RWPE2 (cell line): ENCODE measurements at regions not wholly inside any gene's neighbourhood (a gene's known extent, or its start where the extent isn't known, plus 50 kb on each side); places are given as distances from the start of the nearest gene placed in this dataset.

Source experiments
- ATAC-seq: fragments of 200-7000 bp; cut with Tn5 transposase; 3 replicates; pipeline ENCODE4 v1.9.1; 2021; ENCODE audit warnings: low read depth
- DNase-seq: peaks from one replicate; pipeline ENCODE4 v3.0.0-alpha.2; 2020; ENCODE audit warnings: low spot score
- H3K27ac ChIP-seq: fragments of 450-650 bp; 2 replicates; pipeline ENCODE4 v1.5.1; 2017; ENCODE audit warnings: mild to moderate bottlenecking; ENCODE audit not compliant: poor library complexity, severe bottlenecking
- H3K27me3 ChIP-seq: fragments of 250-450 bp; sonication (Bioruptor Pico); 2 replicates; pipeline ENCODE4 v1.5.1; 2021; ENCODE audit warnings: mild to moderate bottlenecking, moderate library complexity; ENCODE audit not compliant: insufficient read depth, poor library complexity, severe bottlenecking
- H3K36me3 ChIP-seq: fragments of 250-450 bp; sonication (Bioruptor Pico); 2 replicates; pipeline ENCODE4 v1.5.1; 2020; ENCODE audit warnings: low read depth, mild to moderate bottlenecking, moderate library complexity
- H3K4me1 ChIP-seq: fragments of 250-450 bp; sonication (Bioruptor Pico); 2 replicates; pipeline ENCODE4 v1.5.1; 2021; ENCODE audit warnings: mild to moderate bottlenecking, moderate library complexity; ENCODE audit not compliant: insufficient read depth, poor library complexity, severe bottlenecking
- H3K4me3 ChIP-seq: fragments of 250-450 bp; sonication (Bioruptor Pico); 2 replicates; pipeline ENCODE4 v1.5.1; 2021; ENCODE audit warnings: mild to moderate bottlenecking, moderate library complexity; ENCODE audit not compliant: severe bottlenecking
- H3K9me3 ChIP-seq: fragments of 250-450 bp; sonication (Bioruptor Pico); 2 replicates; pipeline ENCODE4 v1.5.1; 2021; ENCODE audit warnings: mild to moderate bottlenecking, moderate library complexity; ENCODE audit not compliant: severe bottlenecking
- CTCF ChIP-seq: fragments of 450-650 bp; IDR thresholded peaks from one replicate; pipeline ENCODE4 v1.5.1; 2017; ENCODE audit warnings: mild to moderate bottlenecking, moderate library complexity; ENCODE audit not compliant: poor library complexity, severe bottlenecking

- H3K27me3 ChIP-seq, result no peaks in the 10 kb centered on the region
- H3K9me3 ChIP-seq, result no peaks in the 10 kb centered on the region
- DNase-seq (no peak), ATAC-seq (no peak)
- H3K27ac ChIP-seq, result no peak overlapping the region
- no peak overlapping the region for H3K4me3 ChIP-seq
- H3K4me1 ChIP-seq, result no peaks in the 10 kb centered on the region
- H3K36me3 ChIP-seq, result no peaks in the 10 kb centered on the region
- TF ChIP-seq CTCF, result no peak
Observed at GRCh38 chr2:236887953-236888793, 197.5 kb upstream of the COPS8 start.

GRCh38 chr2:236888794-236889780, 196.6 kb upstream of the COPS8 start:
- DNase-seq, result no peak
- Histone ChIP-seq H3K27me3 (no peaks in the 10 kb centered on the region), H3K4me1 (no peaks in the 10 kb centered on the region), H3K4me3 (no peak overlapping the region), H3K36me3 (no peaks in the 10 kb centered on the region), H3K27ac (no peak overlapping the region), H3K9me3 (no peaks in the 10 kb centered on the region)
- no peak for ATAC-seq
- TF ChIP-seq CTCF, result no peak

DNA sequence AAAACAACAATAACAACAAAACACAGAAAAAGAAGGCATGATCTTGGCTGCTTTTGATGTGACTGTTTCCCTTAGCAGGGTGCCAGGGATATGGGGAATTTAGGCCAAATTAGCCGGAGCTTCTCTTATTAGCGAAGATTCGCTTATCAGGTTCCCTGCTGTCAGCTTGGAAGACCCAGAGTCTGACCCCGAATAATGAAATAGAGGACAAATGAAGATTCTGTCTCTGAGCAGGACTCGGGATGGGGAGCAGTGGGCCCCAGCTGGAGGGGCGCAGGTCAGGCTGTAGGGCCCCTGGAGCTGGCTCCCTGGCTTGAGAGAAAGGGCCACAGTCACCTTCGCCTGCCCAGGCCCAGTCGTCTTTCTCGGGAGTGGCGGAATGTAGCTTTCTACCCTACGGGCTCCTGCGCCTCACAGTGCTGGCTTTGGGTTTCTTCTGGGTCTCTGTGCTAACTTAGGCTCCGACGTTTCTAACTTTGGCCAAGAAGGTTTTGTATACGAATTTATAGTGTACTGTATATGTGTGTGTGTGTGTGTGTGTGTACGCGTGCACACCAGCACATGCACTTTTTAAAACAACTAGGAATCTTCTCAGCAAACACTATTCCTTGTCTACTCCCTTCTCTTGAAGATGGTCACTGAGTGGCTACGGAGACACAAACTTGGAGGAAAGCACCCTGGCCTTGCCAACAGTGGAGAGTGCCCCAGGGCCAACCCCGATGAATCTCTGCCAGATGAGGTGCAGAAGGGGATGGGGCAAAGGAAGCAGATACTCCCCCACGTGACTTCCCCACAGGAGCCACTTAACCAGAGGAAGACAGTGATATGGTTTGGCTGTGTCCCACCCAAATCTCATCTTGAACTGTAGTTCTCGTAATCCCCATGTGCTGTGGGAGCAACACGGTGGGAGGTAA, 195.6 kb upstream of the COPS8 start:
- DNase-seq (no peak), ATAC-seq (no peak)
- Histone ChIP-seq H3K9me3 (no peaks in the 10 kb centered on the region), H3K4me1 (no peaks in the 10 kb centered on the region), H3K36me3 (no peaks in the 10 kb centered on the region), H3K27ac (no peak overlapping the region), H3K27me3 (no peaks in the 10 kb centered on the region), H3K4me3 (no peak overlapping the region)
- no peak for TF ChIP-seq CTCF

DNA sequence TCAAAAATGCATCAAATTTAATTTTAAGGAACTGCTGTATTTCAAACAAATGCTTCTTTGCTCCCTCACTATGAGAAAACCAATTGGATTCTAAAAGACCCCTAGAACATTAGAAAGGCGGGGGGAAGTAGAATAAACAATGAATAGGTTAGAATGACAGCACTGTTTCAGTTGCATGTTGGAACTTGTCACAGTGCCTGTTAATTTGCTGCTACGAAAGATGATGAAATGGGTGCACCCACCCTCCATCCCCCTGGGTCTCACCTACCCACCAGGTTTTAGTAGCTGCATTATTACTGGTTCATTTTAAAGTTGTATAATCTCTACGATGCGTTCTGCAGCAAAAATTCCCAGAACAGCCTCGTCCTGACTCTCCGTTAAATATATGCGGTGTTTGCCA, 193.0 kb upstream of the COPS8 start:
- Histone ChIP-seq H3K9me3 (no peaks in the 10 kb centered on the region), H3K4me3 (no peak overlapping the region), H3K4me1 (no peaks in the 10 kb centered on the region), H3K36me3 (no peaks in the 10 kb centered on the region), H3K27ac (no peak overlapping the region), H3K27me3 (no peaks in the 10 kb centered on the region)
- no peak for ATAC-seq
- TF ChIP-seq CTCF, result no peak
- DNase-seq, result no peak
